GM23338 (cell line): ENCODE measurements at regions not wholly inside any gene's neighbourhood (a gene's known extent, or its start where the extent isn't known, plus 50 kb on each side); places are given as distances from the start of the nearest gene placed in this dataset.

Experiments
- ATAC-seq: fragments of 200-7000 bp; cut with Tn5 transposase; 3 replicates; pipeline ENCODE4 v1.9.1; 2020
- DNase-seq: peaks from one replicate; pipeline ENCODE4 v3.0.0-alpha.2; 2015; ENCODE audit warnings: low spot score
- H2AFZ ChIP-seq: fragments of 200-600 bp; sonication (generic); 2 replicates; pipeline ENCODE4 v1.8.0; 2016; ENCODE audit warnings: antibody characterized with exemption, mild to moderate bottlenecking, moderate library complexity
- H3F3A ChIP-seq: fragments of 200-600 bp; sonication (generic); replicated peaks from 2 replicates; pipeline ENCODE4 v1.8.0; 2017; ENCODE audit warnings: antibody characterized with exemption, mixed run types, low read depth
- H3K27ac ChIP-seq: fragments of 200-600 bp; sonication (generic); 2 replicates; pipeline ENCODE4 v1.6.1; 2016; ENCODE audit warnings: low read depth
- H3K27me3 ChIP-seq: fragments of 200-600 bp; sonication (generic); 2 replicates; pipeline ENCODE4 v1.8.0; 2016; ENCODE audit warnings: mild to moderate bottlenecking, mixed run types, moderate library complexity; ENCODE audit not compliant: insufficient read depth
- H3K36me3 ChIP-seq: fragments of 200-600 bp; sonication (generic); 2 replicates; pipeline ENCODE4 v1.8.0; 2016; ENCODE audit warnings: mild to moderate bottlenecking; ENCODE audit not compliant: insufficient read depth
- H3K4me1 ChIP-seq: fragments of 200-600 bp; sonication (generic); 2 replicates; pipeline ENCODE4 v1.8.0; 2016; ENCODE audit warnings: mild to moderate bottlenecking, moderate library complexity; ENCODE audit not compliant: insufficient read depth
- H3K4me2 ChIP-seq: fragments of 200-600 bp; sonication (generic); 2 replicates; pipeline ENCODE4 v1.7.1; 2017; ENCODE audit warnings: mixed run types
- H3K4me3 ChIP-seq: fragments of 200-600 bp; sonication (generic); 2 replicates; pipeline ENCODE4 v1.6.1; 2016; ENCODE audit warnings: mixed run types
- H3K79me2 ChIP-seq: fragments of 200-600 bp; sonication (generic); replicated peaks from 2 replicates; pipeline ENCODE4 v1.8.0; 2017; ENCODE audit warnings: mild to moderate bottlenecking; ENCODE audit not compliant: insufficient read depth
- H3K9me2 ChIP-seq: fragments of 200-600 bp; sonication (generic); 2 replicates; pipeline ENCODE4 v1.8.0; 2017; ENCODE audit not compliant: insufficient read depth
- H4K20me1 ChIP-seq: fragments of 200-600 bp; sonication (generic); replicated peaks from 2 replicates; pipeline ENCODE4 v1.8.0; 2017; ENCODE audit warnings: mild to moderate bottlenecking; ENCODE audit not compliant: insufficient read depth
- H3K27ac Mint-ChIP-seq: 2 replicates; pipeline ENCODE4 v1.8.0; 2020; ENCODE audit warnings: inconsistent platforms, mild to moderate bottlenecking, moderate library complexity, mixed read lengths
- H3K27me3 Mint-ChIP-seq: 3 replicates; pipeline ENCODE4 v1.8.0; 2022; ENCODE audit warnings: low read depth, mild to moderate bottlenecking, moderate library complexity, mixed read lengths, inconsistent platforms; ENCODE audit not compliant: insufficient read depth, poor library complexity
- H3K36me3 Mint-ChIP-seq: 3 replicates; pipeline ENCODE4 v1.8.0; 2021; ENCODE audit warnings: low read depth, mild to moderate bottlenecking, inconsistent platforms, moderate library complexity, mixed read lengths
- H3K4me1 Mint-ChIP-seq: 3 replicates; pipeline ENCODE4 v1.8.0; 2020; ENCODE audit warnings: mild to moderate bottlenecking, inconsistent platforms, mixed read lengths
- H3K4me3 Mint-ChIP-seq: 3 replicates; pipeline ENCODE4 v1.8.0; 2021; ENCODE audit warnings: moderate library complexity, mild to moderate bottlenecking, inconsistent platforms, mixed read lengths
- H3K9me3 Mint-ChIP-seq: 3 replicates; pipeline ENCODE4 v1.8.0; 2020; ENCODE audit warnings: moderate library complexity, mild to moderate bottlenecking, inconsistent platforms, mixed read lengths
- CREB1 ChIP-seq: fragments of 250-450 bp; sonication (Bioruptor Pico); IDR thresholded peaks from 2 replicates; pipeline ENCODE4 v1.5.0; 2020; ENCODE audit warnings: low read depth, mild to moderate bottlenecking, moderate library complexity
- CTCF ChIP-seq, 2 experiments: fragments of 200-600 bp in 1 of 2; sonication (generic) in 1 of 2; conservative IDR thresholded peaks; 2 replicates each; pipeline versions ENCODE4 v1.5.1 to v1.6.1; 2016 to 2017; ENCODE audit warnings: antibody characterized with exemption in 2 of 2, low read depth in 2 of 2, mild to moderate bottlenecking in 2 of 2, moderate library complexity in 1 of 2
- ETS1 ChIP-seq: IDR thresholded peaks from 2 replicates; pipeline ENCODE4 v1.6.1; 2016; ENCODE audit warnings: antibody characterized with exemption
- EZH2 ChIP-seq: fragments of 200-600 bp; sonication (generic); IDR thresholded peaks from one replicate; pipeline ENCODE4 v1.8.0; 2017; ENCODE audit warnings: antibody characterized with exemption, mild to moderate bottlenecking, low read depth; ENCODE audit not compliant: unreplicated experiment
- EZH2phosphoT487 ChIP-seq: fragments of 200-600 bp; sonication (generic); IDR thresholded peaks from one replicate; pipeline ENCODE4 v1.8.1; 2018; ENCODE audit warnings: antibody characterized with exemption; ENCODE audit not compliant: unreplicated experiment
- JUNB ChIP-seq: IDR thresholded peaks from one replicate; pipeline ENCODE4 v1.6.1; 2016; ENCODE audit warnings: antibody characterized with exemption; ENCODE audit not compliant: unreplicated experiment
- NANOG ChIP-seq: IDR thresholded peaks from 2 replicates; pipeline ENCODE4 v1.6.1; 2016; ENCODE audit warnings: antibody characterized with exemption, borderline replicate concordance
- POLR2AphosphoS5 ChIP-seq: IDR thresholded peaks from 2 replicates; pipeline ENCODE4 v1.6.1; 2016; ENCODE audit warnings: antibody characterized with exemption, low read depth
- REST ChIP-seq: IDR thresholded peaks from one replicate; pipeline ENCODE4 v1.6.1; 2018; ENCODE audit warnings: antibody characterized with exemption; ENCODE audit not compliant: unreplicated experiment
- STAT1 ChIP-seq: IDR thresholded peaks from one replicate; pipeline ENCODE4 v1.6.1; 2016; ENCODE audit warnings: antibody characterized with exemption; ENCODE audit not compliant: unreplicated experiment
- ZNF114 ChIP-seq: fragments of 250-450 bp; sonication (Bioruptor Pico); IDR thresholded peaks from 2 replicates; pipeline ENCODE4 v1.5.0; 2020; ENCODE audit warnings: mild to moderate bottlenecking, moderate library complexity
- ZNF331 ChIP-seq: fragments of 250-450 bp; sonication (Bioruptor Pico); IDR thresholded peaks from 2 replicates; pipeline ENCODE4 v1.5.0; 2020; ENCODE audit warnings: low read depth, mild to moderate bottlenecking, moderate library complexity
- ZNF462 ChIP-seq: fragments of 250-450 bp; sonication (Bioruptor Pico); IDR thresholded peaks from 2 replicates; pipeline ENCODE4 v1.5.0; 2020; ENCODE audit warnings: mild to moderate bottlenecking, moderate library complexity

- no peaks in the 10 kb centered on the region for H3K36me3 ChIP-seq
- H3K4me1 ChIP-seq, result peaks cover 17% of the 10 kb centered on the region
- Mint-ChIP-seq H3K4me1 (peaks cover 10% of the 10 kb centered on the region), H3K27me3 (no peaks in the 10 kb centered on the region), H3K4me3 (no peak overlapping the region), H3K9me3 (peaks cover 23% of the 10 kb centered on the region), H3K27ac (no peak overlapping the region), H3K36me3 (peaks cover 22% of the 10 kb centered on the region)
- H3K9me2 ChIP-seq, result no peaks in the 10 kb centered on the region; the same call in 1 of the 2 replicates
- no peak overlapping the region for H2AFZ ChIP-seq
- H3K27ac ChIP-seq, result no peak overlapping the region
- no peaks in the 10 kb centered on the region for H4K20me1 ChIP-seq
- H3F3A ChIP-seq, result no peaks in the 10 kb centered on the region
- no peak for DNase-seq
- no peak overlapping the region for H3K4me2 ChIP-seq
- no peaks in the 10 kb centered on the region for H3K27me3 ChIP-seq
- no peak for ATAC-seq
- TF ChIP-seq STAT1, result no peak
- TF ChIP-seq CTCF (conservative IDR thresholded peaks at IDR 0.05; ENCODE audit: low read depth in 2 of 2), result no peak
- TF ChIP-seq EZH2phosphoT487, result no peak
- TF ChIP-seq ZNF331, result no peak
- no peak for TF ChIP-seq POLR2AphosphoS5
- no peak for TF ChIP-seq EZH2
- TF ChIP-seq ZNF114 (CRISPR knock-in tag), result no peak
- TF ChIP-seq REST, result no peak
- no peak for TF ChIP-seq CREB1 (CRISPR knock-in tag)
- TF ChIP-seq ZNF462, result no peak
- TF ChIP-seq ETS1, result no peak
- TF ChIP-seq JUNB, result no peak
- no peak for TF ChIP-seq NANOG
- no peak overlapping the region for H3K4me3 ChIP-seq
- H3K79me2 ChIP-seq, result no peaks in the 10 kb centered on the region
Measured at GRCh38 chr2:76444732-76445131, 734.0 kb upstream of the GCFC2 start.
